HL-60 (cell line): ENCODE measurements at regions not wholly inside any gene's neighbourhood (a gene's known extent, or its start where the extent isn't known, plus 50 kb on each side); places are given as distances from the start of the nearest gene placed in this dataset.

ENCODE experiments used
- DNase-seq, 2 experiments: peaks; one replicate each; pipeline ENCODE4 v3.0.0-alpha.2; 2010 to 2020; ENCODE audit warnings: low read depth in 1 of 2, low spot score in 1 of 2
- H3K27ac ChIP-seq: fragments of 250-450 bp; sonication (Bioruptor Pico); replicated peaks from 2 replicates; pipeline ENCODE4 v1.5.1; 2020; ENCODE audit warnings: mild to moderate bottlenecking, moderate library complexity
- H3K27me3 ChIP-seq: fragments of 250-450 bp; sonication (Bioruptor Pico); 2 replicates; pipeline ENCODE4 v1.5.1; 2021; ENCODE audit warnings: mild to moderate bottlenecking, moderate library complexity; ENCODE audit not compliant: insufficient read depth, poor library complexity, severe bottlenecking
- H3K4me3 ChIP-seq: replicated peaks from 2 replicates; pipeline ENCODE4 v1.5.1; 2011; ENCODE audit warnings: mild to moderate bottlenecking, control low read depth, low read length; ENCODE audit not compliant: insufficient read depth
- GABPA ChIP-seq: IDR thresholded peaks from 2 replicates; pipeline ENCODE4 v1.6.1; 2012; ENCODE audit warnings: low read depth
- POLR2AphosphoS5 ChIP-seq: IDR thresholded peaks from 2 replicates; pipeline ENCODE4 v1.6.1; 2012; ENCODE audit warnings: low read depth
- SPI1 ChIP-seq: IDR thresholded peaks from 2 replicates; pipeline ENCODE4 v1.6.1; 2012; ENCODE audit warnings: low read depth, mild to moderate bottlenecking, borderline replicate concordance
- TF ChIP-seq, protein P1 (sequence below): IDR thresholded peaks from 2 replicates; pipeline ENCODE4 v1.6.1; 2012; ENCODE audit warnings: low read depth; ENCODE audit not compliant: insufficient replicate concordance
- TF ChIP-seq, protein P2 (sequence below): IDR thresholded peaks from one replicate; pipeline ENCODE4 v1.5.1; 2011; ENCODE audit warnings: low read length, control low read depth, inconsistent platforms; ENCODE audit not compliant: insufficient read depth

DNA sequence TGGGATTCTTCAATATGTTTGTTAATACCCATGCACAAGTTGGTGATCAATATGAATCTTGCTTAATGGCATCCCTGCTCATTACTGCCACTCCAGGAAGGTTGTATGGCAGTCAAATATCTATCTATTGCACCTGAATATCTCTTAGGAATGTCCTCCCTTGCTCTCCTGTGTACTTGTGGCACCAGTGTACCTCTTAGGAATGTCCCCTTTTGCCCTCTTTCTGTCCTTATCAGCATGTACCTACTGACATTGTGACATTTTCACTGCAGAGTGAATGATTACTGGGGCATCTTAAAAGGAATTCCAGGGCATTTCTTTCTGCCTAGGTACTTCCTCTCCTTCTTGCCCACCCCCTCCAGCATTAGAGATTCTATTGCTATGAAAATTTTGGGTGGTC is 163.8 kb upstream of the CENPE start:
- no peak overlapping the region for H3K4me3 ChIP-seq
- TF ChIP-seq, protein P1, sequence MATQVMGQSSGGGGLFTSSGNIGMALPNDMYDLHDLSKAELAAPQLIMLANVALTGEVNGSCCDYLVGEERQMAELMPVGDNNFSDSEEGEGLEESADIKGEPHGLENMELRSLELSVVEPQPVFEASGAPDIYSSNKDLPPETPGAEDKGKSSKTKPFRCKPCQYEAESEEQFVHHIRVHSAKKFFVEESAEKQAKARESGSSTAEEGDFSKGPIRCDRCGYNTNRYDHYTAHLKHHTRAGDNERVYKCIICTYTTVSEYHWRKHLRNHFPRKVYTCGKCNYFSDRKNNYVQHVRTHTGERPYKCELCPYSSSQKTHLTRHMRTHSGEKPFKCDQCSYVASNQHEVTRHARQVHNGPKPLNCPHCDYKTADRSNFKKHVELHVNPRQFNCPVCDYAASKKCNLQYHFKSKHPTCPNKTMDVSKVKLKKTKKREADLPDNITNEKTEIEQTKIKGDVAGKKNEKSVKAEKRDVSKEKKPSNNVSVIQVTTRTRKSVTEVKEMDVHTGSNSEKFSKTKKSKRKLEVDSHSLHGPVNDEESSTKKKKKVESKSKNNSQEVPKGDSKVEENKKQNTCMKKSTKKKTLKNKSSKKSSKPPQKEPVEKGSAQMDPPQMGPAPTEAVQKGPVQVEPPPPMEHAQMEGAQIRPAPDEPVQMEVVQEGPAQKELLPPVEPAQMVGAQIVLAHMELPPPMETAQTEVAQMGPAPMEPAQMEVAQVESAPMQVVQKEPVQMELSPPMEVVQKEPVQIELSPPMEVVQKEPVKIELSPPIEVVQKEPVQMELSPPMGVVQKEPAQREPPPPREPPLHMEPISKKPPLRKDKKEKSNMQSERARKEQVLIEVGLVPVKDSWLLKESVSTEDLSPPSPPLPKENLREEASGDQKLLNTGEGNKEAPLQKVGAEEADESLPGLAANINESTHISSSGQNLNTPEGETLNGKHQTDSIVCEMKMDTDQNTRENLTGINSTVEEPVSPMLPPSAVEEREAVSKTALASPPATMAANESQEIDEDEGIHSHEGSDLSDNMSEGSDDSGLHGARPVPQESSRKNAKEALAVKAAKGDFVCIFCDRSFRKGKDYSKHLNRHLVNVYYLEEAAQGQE: no peak
- TF ChIP-seq POLR2AphosphoS5 (no peak), GABPA (no peak), SPI1 (no peak)
- TF ChIP-seq, protein P2, sequence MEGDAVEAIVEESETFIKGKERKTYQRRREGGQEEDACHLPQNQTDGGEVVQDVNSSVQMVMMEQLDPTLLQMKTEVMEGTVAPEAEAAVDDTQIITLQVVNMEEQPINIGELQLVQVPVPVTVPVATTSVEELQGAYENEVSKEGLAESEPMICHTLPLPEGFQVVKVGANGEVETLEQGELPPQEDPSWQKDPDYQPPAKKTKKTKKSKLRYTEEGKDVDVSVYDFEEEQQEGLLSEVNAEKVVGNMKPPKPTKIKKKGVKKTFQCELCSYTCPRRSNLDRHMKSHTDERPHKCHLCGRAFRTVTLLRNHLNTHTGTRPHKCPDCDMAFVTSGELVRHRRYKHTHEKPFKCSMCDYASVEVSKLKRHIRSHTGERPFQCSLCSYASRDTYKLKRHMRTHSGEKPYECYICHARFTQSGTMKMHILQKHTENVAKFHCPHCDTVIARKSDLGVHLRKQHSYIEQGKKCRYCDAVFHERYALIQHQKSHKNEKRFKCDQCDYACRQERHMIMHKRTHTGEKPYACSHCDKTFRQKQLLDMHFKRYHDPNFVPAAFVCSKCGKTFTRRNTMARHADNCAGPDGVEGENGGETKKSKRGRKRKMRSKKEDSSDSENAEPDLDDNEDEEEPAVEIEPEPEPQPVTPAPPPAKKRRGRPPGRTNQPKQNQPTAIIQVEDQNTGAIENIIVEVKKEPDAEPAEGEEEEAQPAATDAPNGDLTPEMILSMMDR: no peak
- H3K27ac ChIP-seq: no peak overlapping the region
- H3K27me3 ChIP-seq: peaks cover 3% of the 10 kb centered on the region
- no peak for DNase-seq

DNA sequence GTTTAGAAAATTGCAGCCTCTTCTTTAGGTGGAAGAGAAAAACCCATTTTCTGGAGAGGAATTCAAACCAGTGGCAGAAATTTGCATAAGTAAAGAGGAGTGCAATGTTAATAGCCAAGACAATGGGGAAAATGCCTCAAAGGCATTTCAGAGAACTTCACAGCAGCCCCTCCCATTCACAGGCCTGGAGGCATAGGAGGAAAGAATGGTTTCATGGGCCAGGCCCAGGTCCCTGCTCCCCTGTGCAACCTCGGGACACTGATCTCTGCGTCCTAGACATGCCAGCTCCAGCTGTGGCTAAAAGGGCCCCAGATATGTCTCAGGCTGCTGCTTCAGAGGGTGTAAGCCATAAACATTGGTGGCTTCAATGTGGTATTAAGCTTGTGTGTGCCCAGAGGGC is 161.8 kb upstream of the CENPE start:
- no peak for DNase-seq
- no peak overlapping the region for H3K4me3 ChIP-seq
- TF ChIP-seq POLR2AphosphoS5 (no peak), GABPA (no peak)
- TF ChIP-seq, protein P1: no peak
- TF ChIP-seq, protein P2: no peak
- no peaks in the 10 kb centered on the region for H3K27me3 ChIP-seq
- no peak overlapping the region for H3K27ac ChIP-seq

DNA sequence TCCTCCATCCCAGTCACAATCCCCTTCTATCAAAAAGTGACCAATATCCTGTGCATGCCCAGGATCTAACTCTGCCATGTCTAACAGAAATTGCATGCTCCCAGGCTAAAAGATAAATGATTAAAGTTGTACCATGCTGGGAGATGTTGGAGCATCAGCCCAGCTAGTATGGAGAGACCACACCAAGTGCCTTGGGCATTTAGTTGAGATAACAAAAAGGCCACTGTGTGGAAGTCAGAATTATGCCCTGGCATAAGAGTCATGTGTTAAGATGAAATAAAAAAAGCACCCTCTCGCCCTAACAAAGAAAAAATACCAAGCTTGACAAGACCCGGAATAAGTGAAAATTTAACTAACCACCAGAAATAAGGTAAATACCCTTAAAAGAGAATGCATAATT is 155.9 kb upstream of the CENPE start:
- no peaks in the 10 kb centered on the region for H3K27me3 ChIP-seq
- no peak for DNase-seq

More for the DNA sequence above, 155.9 kb upstream of the CENPE start:
- no peak overlapping the region for H3K27ac ChIP-seq
- no peak overlapping the region for H3K4me3 ChIP-seq
- no peak for TF ChIP-seq POLR2AphosphoS5
- no peak for TF ChIP-seq GABPA
- TF ChIP-seq, protein P2: no peak
- TF ChIP-seq, protein P1: no peak
- no peak for TF ChIP-seq SPI1
